Suprapubic skin (tissue), 4 donors: ENCODE measurements at regions not wholly inside any gene's neighbourhood (a gene's known extent, or its start where the extent isn't known, plus 50 kb on each side); places are given as distances from the start of the nearest gene placed in this dataset.

Experiments used
- POLR2A ChIP-seq, 2 donors: fragments of 450-650 bp; IDR thresholded peaks; one replicate each; pipeline ENCODE4 v1.6.1; 2017; ENCODE audit warnings: antibody characterized with exemption in 2 of 2, mild to moderate bottlenecking in 2 of 2, moderate library complexity in 2 of 2
- POLR2AphosphoS5 ChIP-seq, 3 donors: sonication (generic); formaldehyde crosslinking; IDR thresholded peaks; one replicate each; pipeline ENCODE4 v1.6.1; 2017; ENCODE audit warnings: antibody characterized with exemption in 3 of 3
- TF ChIP-seq, protein P1 (sequence below), 2 donors: fragments of 200-600 bp in 1 of 2; fragments of 450-650 bp in 1 of 2; sonication (generic) in 1 of 2; IDR thresholded peaks; one replicate each; pipeline ENCODE4 v1.5.1; 2016 to 2019; ENCODE audit warnings: antibody characterized with exemption in 2 of 2, mild to moderate bottlenecking in 1 of 2, moderate library complexity in 1 of 2

GRCh38 chr5:164650427-164650826, 1145.0 kb downstream of the MAT2B start:
- TF ChIP-seq, protein P1, sequence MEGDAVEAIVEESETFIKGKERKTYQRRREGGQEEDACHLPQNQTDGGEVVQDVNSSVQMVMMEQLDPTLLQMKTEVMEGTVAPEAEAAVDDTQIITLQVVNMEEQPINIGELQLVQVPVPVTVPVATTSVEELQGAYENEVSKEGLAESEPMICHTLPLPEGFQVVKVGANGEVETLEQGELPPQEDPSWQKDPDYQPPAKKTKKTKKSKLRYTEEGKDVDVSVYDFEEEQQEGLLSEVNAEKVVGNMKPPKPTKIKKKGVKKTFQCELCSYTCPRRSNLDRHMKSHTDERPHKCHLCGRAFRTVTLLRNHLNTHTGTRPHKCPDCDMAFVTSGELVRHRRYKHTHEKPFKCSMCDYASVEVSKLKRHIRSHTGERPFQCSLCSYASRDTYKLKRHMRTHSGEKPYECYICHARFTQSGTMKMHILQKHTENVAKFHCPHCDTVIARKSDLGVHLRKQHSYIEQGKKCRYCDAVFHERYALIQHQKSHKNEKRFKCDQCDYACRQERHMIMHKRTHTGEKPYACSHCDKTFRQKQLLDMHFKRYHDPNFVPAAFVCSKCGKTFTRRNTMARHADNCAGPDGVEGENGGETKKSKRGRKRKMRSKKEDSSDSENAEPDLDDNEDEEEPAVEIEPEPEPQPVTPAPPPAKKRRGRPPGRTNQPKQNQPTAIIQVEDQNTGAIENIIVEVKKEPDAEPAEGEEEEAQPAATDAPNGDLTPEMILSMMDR (IDR thresholded peaks at IDR 0.05), result no peak
- TF ChIP-seq POLR2AphosphoS5 (IDR thresholded peaks at IDR 0.05) (no peak), POLR2A (IDR thresholded peaks at IDR 0.05) (no peak)
